Keratinocyte (primary cell): ENCODE measurements at regions not wholly inside any gene's neighbourhood (a gene's known extent, or its start where the extent isn't known, plus 50 kb on each side); places are given as distances from the start of the nearest gene placed in this dataset.

Experiments used
- DNase-seq: peaks from one replicate; pipeline ENCODE4 v3.0.0-alpha.2; 2011; ENCODE audit warnings: low read depth, missing footprints, low spot score
- FAIRE-seq: peaks from 2 replicates; lab custom pipeline; 2011; peaks lifted over from hg19 to GRCh38; lab: Jason Lieb, UNC
- H2AFZ ChIP-seq: 2 replicates; pipeline ENCODE4 v1.6.0; 2012; ENCODE audit warnings: low read length, control low read depth, inconsistent platforms; ENCODE audit not compliant: control insufficient read depth
- H3K27ac ChIP-seq: 2 replicates; pipeline ENCODE4 v1.5.1; 2011; ENCODE audit warnings: low read length; ENCODE audit not compliant: control insufficient read depth, insufficient read depth
- H3K27me3 ChIP-seq: 3 replicates; pipeline ENCODE4 v1.6.0; 2011; ENCODE audit warnings: low read length; ENCODE audit not compliant: control insufficient read depth, insufficient read depth; ENCODE audit errors: extremely low read depth
- H3K36me3 ChIP-seq, 2 experiments: 2 replicates in 1 of 2; 3 replicates in 1 of 2; pipeline ENCODE4 v1.5.1; 2011; ENCODE audit warnings: low read length in 2 of 2, mild to moderate bottlenecking in 1 of 2; ENCODE audit not compliant: control insufficient read depth in 2 of 2, insufficient read depth in 2 of 2; ENCODE audit errors: extremely low read depth in 1 of 2
- H3K4me1 ChIP-seq: 3 replicates; pipeline ENCODE4 v1.5.1; 2011; ENCODE audit warnings: low read length; ENCODE audit not compliant: control insufficient read depth, insufficient read depth; ENCODE audit errors: extremely low read depth
- H3K4me2 ChIP-seq: 3 replicates; pipeline ENCODE4 v1.6.0; 2011; ENCODE audit warnings: low read depth, low read length; ENCODE audit not compliant: control insufficient read depth, insufficient read depth; ENCODE audit errors: extremely low read depth
- H3K4me3 ChIP-seq, 3 experiments: fragments of 200-600 bp in 1 of 3; sonication (generic) in 1 of 3; 2 replicates in 2 of 3; 3 replicates in 1 of 3; pipeline ENCODE4 v1.5.1; 2011 to 2016; ENCODE audit warnings: low read length in 3 of 3, mild to moderate bottlenecking in 3 of 3, control low read depth in 2 of 3, inconsistent platforms in 1 of 3, low read depth in 1 of 3, mixed read lengths in 1 of 3, mixed run types in 1 of 3, moderate library complexity in 1 of 3; ENCODE audit not compliant: control insufficient read depth in 2 of 3, insufficient read depth in 2 of 3; ENCODE audit errors: extremely low read depth in 1 of 3
- H3K79me2 ChIP-seq: 2 replicates; pipeline ENCODE4 v1.6.0; 2012; ENCODE audit warnings: low read length; ENCODE audit not compliant: control insufficient read depth, insufficient read depth
- H3K9ac ChIP-seq: 3 replicates; pipeline ENCODE4 v1.6.0; 2011; ENCODE audit warnings: low read length; ENCODE audit not compliant: control insufficient read depth, insufficient read depth; ENCODE audit errors: extremely low read depth
- H3K9me1 ChIP-seq: 3 replicates; pipeline ENCODE4 v1.6.0; 2011; ENCODE audit warnings: low read length; ENCODE audit not compliant: control insufficient read depth, insufficient read depth; ENCODE audit errors: extremely low read depth
- H3K9me3 ChIP-seq: 2 replicates; pipeline ENCODE4 v1.5.1; 2012; ENCODE audit warnings: low read depth, low read length; ENCODE audit not compliant: control insufficient read depth
- H4K20me1 ChIP-seq: 3 replicates; pipeline ENCODE4 v1.6.0; 2011; ENCODE audit warnings: low read length; ENCODE audit not compliant: control insufficient read depth, insufficient read depth; ENCODE audit errors: extremely low read depth
- EZH2 ChIP-seq: IDR thresholded peaks from one replicate; pipeline ENCODE4 v1.6.1; 2012; ENCODE audit warnings: inconsistent platforms, mild to moderate bottlenecking, low read length, moderate library complexity
- dilution Hi-C: fragments of 300-500 bp; cut with MboI; formaldehyde crosslinking; loops from one replicate; pipeline ENCODE4 v1.7.0; 2020; ENCODE audit warnings: low sequenced_read_pairs; ENCODE audit not compliant: extremely low pct_ligation_motif_present
- TF ChIP-seq, protein P1 (sequence below), 3 experiments: IDR thresholded peaks in 1 of 3; conservative IDR thresholded peaks in 1 of 3; optimal IDR thresholded peaks in 1 of 3; 2 replicates in 2 of 3; 3 replicates in 1 of 3; pipeline versions ENCODE3 to v1.5.1; 2011; ENCODE audit warnings: low read length in 3 of 3, mild to moderate bottlenecking in 3 of 3, moderate library complexity in 2 of 3, control low read depth in 1 of 3, inconsistent platforms in 1 of 3; ENCODE audit not compliant: insufficient read depth in 2 of 3; ENCODE audit errors: extremely low read depth in 1 of 3

GRCh38 chr13:97537110-97537509 is 103.1 kb downstream of the RAP2A start:
- dilution Hi-C loops, result no loop called here
- H3K27ac ChIP-seq, result no peak overlapping the region
- H3K4me1 ChIP-seq, result no peaks in the 10 kb centered on the region
- H3K9me1 ChIP-seq, result no peaks in the 10 kb centered on the region
- H3K27me3 ChIP-seq, result no peaks in the 10 kb centered on the region
- no peaks in the 10 kb centered on the region for H3K79me2 ChIP-seq
- FAIRE-seq, result no peak
- H3K36me3 ChIP-seq, result no peaks in the 10 kb centered on the region
- no peak for DNase-seq
- H2AFZ ChIP-seq, result no peak overlapping the region
- TF ChIP-seq EZH2, result no peak
- TF ChIP-seq, protein P1, sequence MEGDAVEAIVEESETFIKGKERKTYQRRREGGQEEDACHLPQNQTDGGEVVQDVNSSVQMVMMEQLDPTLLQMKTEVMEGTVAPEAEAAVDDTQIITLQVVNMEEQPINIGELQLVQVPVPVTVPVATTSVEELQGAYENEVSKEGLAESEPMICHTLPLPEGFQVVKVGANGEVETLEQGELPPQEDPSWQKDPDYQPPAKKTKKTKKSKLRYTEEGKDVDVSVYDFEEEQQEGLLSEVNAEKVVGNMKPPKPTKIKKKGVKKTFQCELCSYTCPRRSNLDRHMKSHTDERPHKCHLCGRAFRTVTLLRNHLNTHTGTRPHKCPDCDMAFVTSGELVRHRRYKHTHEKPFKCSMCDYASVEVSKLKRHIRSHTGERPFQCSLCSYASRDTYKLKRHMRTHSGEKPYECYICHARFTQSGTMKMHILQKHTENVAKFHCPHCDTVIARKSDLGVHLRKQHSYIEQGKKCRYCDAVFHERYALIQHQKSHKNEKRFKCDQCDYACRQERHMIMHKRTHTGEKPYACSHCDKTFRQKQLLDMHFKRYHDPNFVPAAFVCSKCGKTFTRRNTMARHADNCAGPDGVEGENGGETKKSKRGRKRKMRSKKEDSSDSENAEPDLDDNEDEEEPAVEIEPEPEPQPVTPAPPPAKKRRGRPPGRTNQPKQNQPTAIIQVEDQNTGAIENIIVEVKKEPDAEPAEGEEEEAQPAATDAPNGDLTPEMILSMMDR (optimal IDR thresholded peaks at IDR 0.05 in 1 of 3, IDR thresholded peaks at IDR 0.05 in 1 of 3, conservative IDR thresholded peaks at IDR 0.05 in 1 of 3; ENCODE audit: extremely low read depth in 1 of 3, insufficient read depth in 2 of 3, low read length in 3 of 3), result no peak
- no peak overlapping the region for H3K9ac ChIP-seq
- no peak overlapping the region for H3K4me2 ChIP-seq
- no peaks in the 10 kb centered on the region for H3K9me3 ChIP-seq
- no peak overlapping the region for H3K4me3 ChIP-seq
- H4K20me1 ChIP-seq, result no peaks in the 10 kb centered on the region

DNA sequence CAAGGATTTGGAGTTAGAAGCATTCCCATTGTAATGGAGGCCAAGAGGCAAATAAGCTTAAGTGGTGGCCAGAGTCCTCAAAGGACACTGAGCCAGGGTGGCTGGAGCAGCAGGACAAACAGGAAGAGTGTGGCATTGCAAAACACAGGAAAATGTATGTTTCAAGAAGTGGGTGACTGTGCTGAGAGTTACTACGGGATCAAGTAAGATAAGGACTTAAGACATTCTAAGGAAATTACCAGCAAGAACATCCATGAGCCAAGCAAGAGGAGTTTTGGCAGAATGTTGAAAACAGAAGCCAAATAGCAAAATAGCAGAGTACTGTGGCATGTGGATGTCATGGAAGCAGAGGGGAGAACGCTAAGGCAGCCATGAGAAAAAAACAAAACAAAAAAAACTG is 104.2 kb downstream of the RAP2A start:
- H3K27me3 ChIP-seq, result no peaks in the 10 kb centered on the region
- no peaks in the 10 kb centered on the region for H3K79me2 ChIP-seq
- DNase-seq, result no peak
- no peak overlapping the region for H3K4me2 ChIP-seq
- dilution Hi-C loops, result no loop called here
- no peak for FAIRE-seq
- no peaks in the 10 kb centered on the region for H4K20me1 ChIP-seq
- H2AFZ ChIP-seq, result no peak overlapping the region
- H3K9ac ChIP-seq, result no peak overlapping the region
- no peaks in the 10 kb centered on the region for H3K9me3 ChIP-seq
- TF ChIP-seq, protein P1 (optimal IDR thresholded peaks at IDR 0.05 in 1 of 3, IDR thresholded peaks at IDR 0.05 in 1 of 3, conservative IDR thresholded peaks at IDR 0.05 in 1 of 3; ENCODE audit: extremely low read depth in 1 of 3, insufficient read depth in 2 of 3, low read length in 3 of 3), result no peak
- TF ChIP-seq EZH2, result no peak
- H3K4me3 ChIP-seq, result no peak overlapping the region
- H3K4me1 ChIP-seq, result no peaks in the 10 kb centered on the region
- H3K9me1 ChIP-seq, result no peaks in the 10 kb centered on the region
- H3K27ac ChIP-seq, result no peak overlapping the region
- H3K36me3 ChIP-seq, result no peaks in the 10 kb centered on the region
